Small intestine (tissue), 7 donors: ENCODE measurements at regions not wholly inside any gene's neighbourhood (a gene's known extent, or its start where the extent isn't known, plus 50 kb on each side); places are given as distances from the start of the nearest gene placed in this dataset.

Experiments used
- DNase-seq, 2 donors: peaks; one replicate each; pipeline versions ENCODE4 v3.0.0 to v3.0.0-alpha.2; 2013
- FAIRE-seq: peaks from 2 replicates; lab custom pipeline; 2012; peaks lifted over from hg19 to GRCh38; lab: Jason Lieb, UNC
- H3K27ac ChIP-seq, 3 donors: one replicate each; pipeline ENCODE4 v1.5.1; 2013; ENCODE audit warnings: low read length in 2 of 3, mild to moderate bottlenecking in 2 of 3, control low read depth in 1 of 3, inconsistent platforms in 1 of 3, low read depth in 1 of 3, moderate library complexity in 1 of 3
- H3K27me3 ChIP-seq, 3 donors: one replicate each; pipeline ENCODE4 v1.6.1; 2013; ENCODE audit warnings: low read length in 3 of 3, inconsistent platforms in 1 of 3; ENCODE audit not compliant: control insufficient read depth in 3 of 3, insufficient read depth in 3 of 3
- H3K36me3 ChIP-seq, 3 donors: one replicate each; pipeline ENCODE4 v1.6.1; 2013; ENCODE audit warnings: low read length in 3 of 3, inconsistent platforms in 1 of 3, low read depth in 1 of 3, mild to moderate bottlenecking in 1 of 3, moderate library complexity in 1 of 3; ENCODE audit not compliant: control insufficient read depth in 3 of 3, insufficient read depth in 2 of 3
- H3K4me1 ChIP-seq, 3 donors: one replicate each; pipeline ENCODE4 v1.6.1; 2013; ENCODE audit warnings: low read length in 2 of 3, inconsistent platforms in 1 of 3, low read depth in 1 of 3, mild to moderate bottlenecking in 1 of 3, moderate library complexity in 1 of 3; ENCODE audit not compliant: control insufficient read depth in 3 of 3, insufficient read depth in 2 of 3
- H3K4me3 ChIP-seq, 3 donors: one replicate each; pipeline ENCODE4 v1.5.1; 2013; ENCODE audit warnings: low read length in 3 of 3, control low read depth in 1 of 3, inconsistent platforms in 1 of 3, low read depth in 1 of 3, mild to moderate bottlenecking in 1 of 3, moderate library complexity in 1 of 3
- H3K9me3 ChIP-seq, 2 donors: one replicate each; pipeline ENCODE4 v1.6.1; 2013; ENCODE audit warnings: low read depth in 1 of 2, low read length in 1 of 2; ENCODE audit not compliant: control insufficient read depth in 2 of 2, insufficient read depth in 1 of 2
- WGBS, 3 donors: extraction: QIAGEN DNeasy Blood & Tissue Kit; methylation state at CpG; one replicate each; pipeline ENCODE4 v1.1.7; 2013; 5-methylcytosine and 5-hydroxymethylcytosine counted together
- donor health status: healthy with polysubstance abuse.
- donor health status: control.
- donor health status: control.
- donor health status: Bipolar disorder and iron deficiency.
- donor health status: healthy.

DNA sequence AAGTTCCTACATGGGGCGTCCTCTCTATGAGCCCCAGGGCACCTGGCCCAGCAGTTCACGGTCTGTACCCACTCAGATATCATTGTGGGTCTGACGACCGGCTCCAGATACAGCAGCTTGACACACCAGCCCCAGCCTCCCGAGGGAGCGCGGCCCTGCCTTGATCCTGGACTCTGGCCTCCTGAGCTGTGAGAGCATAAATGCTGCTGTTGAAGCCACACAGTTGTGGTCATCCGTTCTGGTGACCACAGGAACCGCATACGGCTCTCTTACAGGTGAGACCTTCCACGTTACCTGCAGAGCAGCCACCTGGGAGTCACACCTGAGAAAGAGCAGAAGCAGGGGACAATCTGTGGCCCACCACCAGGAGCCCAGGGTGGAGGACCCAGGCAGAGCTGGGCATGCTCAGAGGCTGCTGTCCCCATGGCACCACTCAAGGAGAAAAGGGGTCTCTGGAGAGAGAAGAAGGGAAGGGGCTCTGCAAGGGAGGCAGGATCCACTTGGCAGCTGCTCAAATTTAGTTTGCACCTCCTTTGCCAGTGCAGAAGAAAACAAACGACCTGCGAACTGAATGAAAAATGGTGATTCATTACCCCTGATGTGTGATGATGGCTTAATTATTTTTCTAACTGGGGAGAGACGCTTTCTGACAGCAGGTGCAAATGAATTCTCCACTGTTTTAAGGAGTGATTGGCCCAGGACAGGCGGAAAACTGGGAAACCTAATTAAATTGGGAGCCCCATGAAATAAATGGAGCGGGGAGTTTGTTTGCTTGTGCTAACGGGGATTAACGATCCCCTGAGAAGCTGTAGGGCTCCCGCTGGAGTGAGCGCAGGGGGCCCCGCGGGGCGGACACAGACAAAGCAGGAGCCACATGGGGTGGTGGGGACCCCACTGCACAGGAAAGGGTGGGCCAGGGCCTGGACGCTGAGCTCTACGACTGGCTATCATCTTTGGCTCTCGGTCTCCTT is 208.9 kb downstream of the RBFOX3 start:
- DNase-seq = peak; percentile 5 to 28
- Histone ChIP-seq H3K4me3 (no peak overlapping the region), H3K36me3 (no peaks in the 10 kb centered on the region), H3K27ac (no peak overlapping the region), H3K4me1 (peaks cover 0 to 6% (median 3%) of the 10 kb centered on the region in 3 donors), H3K9me3 (peaks cover 0 to 4% of the 10 kb centered on the region in 2 donors), H3K27me3 (peaks cover 0 to 65% (median 27%) of the 10 kb centered on the region in 3 donors)
- no peak for FAIRE-seq
- 19 to 37% (median 28%) methylated on average over 26 of the region's 26 CpGs for WGBS, 3 donors

DNA sequence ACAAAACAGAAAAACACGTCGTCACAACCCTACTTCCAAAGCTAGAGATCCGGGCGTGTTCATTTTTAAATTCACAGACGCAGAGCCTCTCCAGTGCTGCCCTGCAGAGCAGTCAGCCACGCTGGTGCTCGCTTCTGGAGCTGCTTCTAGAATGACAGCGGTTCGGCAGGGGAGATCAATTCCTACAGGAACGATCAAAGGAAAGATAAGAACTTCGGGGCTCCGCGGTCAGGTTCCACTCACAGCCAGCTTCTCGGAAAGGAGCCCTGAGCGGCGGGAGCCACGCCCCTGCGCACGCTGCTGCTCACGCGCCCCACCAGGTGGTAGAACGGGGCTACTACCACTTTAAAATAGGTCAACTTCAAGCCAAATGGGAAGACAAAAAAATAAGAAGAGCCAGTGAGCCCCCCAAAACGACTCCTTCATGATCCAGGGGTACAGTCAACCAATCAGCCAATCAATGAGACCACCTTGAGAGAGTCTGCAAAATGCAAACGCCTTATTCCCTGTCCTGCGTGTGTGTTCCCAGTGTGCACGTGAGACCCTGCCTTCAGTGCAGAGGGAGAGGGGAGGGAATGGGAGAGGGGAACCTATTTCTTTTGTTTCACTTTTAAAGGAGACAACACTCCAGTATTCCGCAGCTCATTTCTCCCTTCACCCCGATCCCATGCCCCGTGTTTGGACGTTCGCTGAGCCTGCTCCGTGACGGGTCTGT is 209.7 kb downstream of the RBFOX3 start:
- Histone ChIP-seq H3K36me3 (no peaks in the 10 kb centered on the region), H3K4me3 (no peak overlapping the region), H3K27me3 (peaks cover 0 to 57% (median 27%) of the 10 kb centered on the region in 3 donors), H3K27ac (no peak overlapping the region), H3K4me1 (peaks cover 0 to 6% (median 3%) of the 10 kb centered on the region in 3 donors), H3K9me3 (peaks cover 0 to 4% of the 10 kb centered on the region in 2 donors)
- WGBS, 3 donors = 10 to 12% (median 11%) methylated on average over 33 of the region's 33 CpGs
- FAIRE-seq = no peak
- DNase-seq = peak; percentile 59 to 76

DNA sequence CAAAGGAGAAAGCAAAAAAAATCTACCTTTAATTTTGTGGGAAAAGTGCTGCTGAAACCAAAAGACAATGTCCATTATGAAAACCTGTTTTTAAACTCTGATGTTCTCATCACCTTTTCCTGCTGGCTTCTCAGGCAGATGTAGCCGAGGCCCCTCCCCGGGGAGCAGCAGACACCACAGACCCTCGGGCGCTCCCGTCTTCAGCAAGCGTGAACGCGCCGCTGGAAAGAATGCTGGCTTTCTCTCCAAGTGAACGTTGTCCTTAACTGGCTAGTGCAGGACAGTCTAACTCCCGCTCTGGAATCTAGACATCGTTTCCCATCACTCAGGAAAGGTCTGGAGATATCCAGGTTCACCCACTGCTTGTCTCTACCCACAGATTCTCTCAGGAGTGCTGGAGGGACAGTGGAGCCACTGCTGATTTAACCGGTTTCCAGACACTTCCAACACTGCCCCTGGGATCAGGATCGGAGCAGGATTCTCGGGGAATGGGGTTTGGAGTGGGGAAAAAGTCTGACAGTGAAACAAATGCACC is 211.2 kb downstream of the RBFOX3 start:
- no peak for FAIRE-seq
- WGBS, 3 donors = 43 to 57% (median 56%) methylated on average over 15 of the region's 15 CpGs
- H3K27ac ChIP-seq = no peak overlapping the region
- no peaks in the 10 kb centered on the region for H3K36me3 ChIP-seq
- no peaks in the 10 kb centered on the region for H3K9me3 ChIP-seq
- DNase-seq = no peak
- H3K27me3 ChIP-seq = peaks cover 0 to 53% (median 22%) of the 10 kb centered on the region in 3 donors
- H3K4me3 ChIP-seq = no peak overlapping the region
- H3K4me1 ChIP-seq = peaks cover 0 to 6% (median 3%) of the 10 kb centered on the region in 3 donors

DNA sequence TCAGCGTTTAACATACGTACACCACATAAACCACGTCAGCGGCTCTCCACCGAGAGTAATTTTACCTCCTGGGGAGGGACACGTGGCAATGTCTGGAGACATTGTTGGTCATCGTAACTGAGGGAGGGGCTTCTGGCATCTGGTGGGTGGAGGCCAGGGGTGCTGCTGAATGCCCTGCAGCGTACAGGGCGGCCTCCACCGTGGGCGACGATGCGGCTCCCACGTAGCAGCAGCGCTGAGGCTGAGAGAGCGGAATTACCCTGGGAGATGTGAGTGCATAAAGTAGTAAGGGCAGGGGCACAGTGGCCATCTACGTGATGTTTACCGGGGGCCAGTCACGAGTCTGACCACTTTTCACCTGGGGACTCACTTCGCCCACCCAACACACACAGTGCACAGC is 212.4 kb downstream of the RBFOX3 start:
- H3K36me3 ChIP-seq = no peaks in the 10 kb centered on the region
- 84 to 88% (median 84%) methylated on average over 20 of the region's 20 CpGs for WGBS, 3 donors
- no peak overlapping the region for H3K4me3 ChIP-seq
- DNase-seq = no peak
- no peaks in the 10 kb centered on the region for H3K9me3 ChIP-seq
- H3K27ac ChIP-seq = no peak overlapping the region
- H3K4me1 ChIP-seq = peaks cover 0 to 6% (median 3%) of the 10 kb centered on the region in 3 donors
- no peak for FAIRE-seq
- peaks cover 0 to 52% (median 22%) of the 10 kb centered on the region in 3 donors for H3K27me3 ChIP-seq

DNA sequence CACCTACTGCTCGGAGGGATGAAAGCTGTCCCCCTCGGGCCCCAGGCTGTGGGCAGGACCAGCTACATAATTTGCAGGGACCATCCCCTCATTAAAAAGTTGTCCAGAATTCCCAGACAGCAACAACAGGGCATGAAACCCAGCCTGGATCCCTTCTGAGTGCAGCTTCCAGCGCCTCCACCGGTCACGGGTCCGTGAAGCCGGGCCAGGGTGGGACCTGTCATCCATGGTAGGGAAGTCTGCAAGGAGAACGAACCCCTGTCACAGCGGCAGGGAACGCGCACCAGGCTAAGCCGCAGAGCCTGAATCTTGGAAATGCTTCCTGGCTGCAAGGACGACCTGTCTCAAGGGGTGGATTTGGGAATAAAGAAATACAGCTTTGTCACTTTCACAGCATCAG is 214.2 kb downstream of the RBFOX3 start:
- 72 to 76% (median 73%) methylated on average over 13 of the region's 13 CpGs for WGBS, 3 donors
- H3K4me1 ChIP-seq = peaks cover 0 to 6% (median 3%) of the 10 kb centered on the region in 3 donors
- no peak for DNase-seq
- H3K36me3 ChIP-seq = no peaks in the 10 kb centered on the region
- no peak overlapping the region for H3K27ac ChIP-seq
- H3K27me3 ChIP-seq = peaks cover 0 to 57% (median 20%) of the 10 kb centered on the region in 3 donors
- no peak for FAIRE-seq
- H3K4me3 ChIP-seq = no peak overlapping the region
- H3K9me3 ChIP-seq = no peaks in the 10 kb centered on the region

- H3K27me3 ChIP-seq = peaks cover 0 to 60% (median 17%) of the 10 kb centered on the region in 3 donors
- DNase-seq (no peak), FAIRE-seq (no peak)
- H3K27ac ChIP-seq = no peak overlapping the region
- H3K4me1 ChIP-seq = no peaks in the 10 kb centered on the region
- H3K9me3 ChIP-seq = no peaks in the 10 kb centered on the region
- H3K4me3 ChIP-seq = no peak overlapping the region
- no peaks in the 10 kb centered on the region for H3K36me3 ChIP-seq
- 63 to 78% (median 64%) methylated on average over 13 of the region's 13 CpGs for WGBS, 3 donors
Measured at GRCh38 chr17:79395545-79395944, 215.3 kb downstream of the RBFOX3 start.

GRCh38 chr17:79395066-79395465 is 215.8 kb downstream of the RBFOX3 start:
- DNase-seq = no peak
- Histone ChIP-seq H3K9me3 (no peaks in the 10 kb centered on the region), H3K4me1 (no peaks in the 10 kb centered on the region), H3K4me3 (no peak overlapping the region), H3K27me3 (peaks cover 0 to 56% (median 13%) of the 10 kb centered on the region in 3 donors), H3K36me3 (no peaks in the 10 kb centered on the region), H3K27ac (no peak overlapping the region)
- no peak for FAIRE-seq
- WGBS, 3 donors = 50 to 65% (median 51%) methylated on average over 10 of the region's 10 CpGs
